Stimulated activated CD4-positive, alpha-beta T cell treated with anti-CD3 and anti-CD28 coated beads, Interleukin-2, amount 100 ng/mL, for 24 hours (primary cell): ENCODE measurements at regions not wholly inside any gene's neighbourhood (a gene's known extent, or its start where the extent isn't known, plus 50 kb on each side); places are given as distances from the start of the nearest gene placed in this dataset.

ENCODE experiments used
- DNase-seq, 2 donors: peaks; one replicate each; pipeline ENCODE4 v3.0.0-alpha.2; 2020

GRCh38 chr1:98019747-98020146, 98.9 kb upstream of the DPYD start:
- no peak for DNase-seq

DNA sequence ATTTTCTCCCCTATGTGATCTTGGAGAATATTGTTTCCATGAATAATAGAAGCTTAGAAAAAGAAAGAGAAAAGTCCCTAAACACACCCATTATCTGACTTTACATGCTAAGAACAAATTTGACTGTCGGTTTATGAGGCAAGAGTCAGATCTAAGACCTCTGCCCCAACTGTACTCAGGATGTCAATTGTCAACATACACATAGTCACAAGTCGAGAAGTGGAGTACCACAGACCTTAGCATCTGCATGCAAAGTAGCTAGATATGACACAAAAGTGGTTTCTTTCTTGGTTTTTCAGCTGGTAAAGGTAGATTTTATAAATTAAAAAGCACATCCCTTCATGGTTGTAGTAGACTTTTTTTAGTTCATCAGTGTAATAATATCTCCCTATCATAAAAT, 97.2 kb upstream of the DPYD start:
- DNase-seq, result no peak

DNA sequence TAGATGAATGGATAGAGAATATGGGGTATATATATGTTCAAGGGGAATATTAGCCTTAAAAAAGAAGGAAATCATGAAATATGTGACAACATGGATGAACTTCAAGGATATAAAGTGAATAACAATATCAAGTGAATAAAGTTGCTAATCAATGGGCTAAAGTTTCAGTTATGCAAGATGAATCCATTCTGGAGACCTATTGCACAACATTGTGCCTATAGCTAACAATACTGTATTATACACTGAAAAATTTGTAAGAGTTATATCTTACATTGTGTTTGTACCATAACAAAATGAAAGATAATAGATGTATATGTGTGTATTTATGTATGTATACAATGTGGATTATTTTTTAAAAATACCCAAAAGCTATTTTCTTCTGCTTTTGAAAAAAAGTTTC, 96.3 kb upstream of the DPYD start:
- no peak for DNase-seq

GRCh38 chr1:98008373-98008772, 87.5 kb upstream of the DPYD start:
- no peak for DNase-seq

GRCh38 chr1:98005326-98006010, 84.6 kb upstream of the DPYD start:
- no peak for DNase-seq

- DNase-seq, result no peak
These were observed 82.6 kb upstream of the DPYD start for GRCh38 chr1:98003442-98003841.

DNA sequence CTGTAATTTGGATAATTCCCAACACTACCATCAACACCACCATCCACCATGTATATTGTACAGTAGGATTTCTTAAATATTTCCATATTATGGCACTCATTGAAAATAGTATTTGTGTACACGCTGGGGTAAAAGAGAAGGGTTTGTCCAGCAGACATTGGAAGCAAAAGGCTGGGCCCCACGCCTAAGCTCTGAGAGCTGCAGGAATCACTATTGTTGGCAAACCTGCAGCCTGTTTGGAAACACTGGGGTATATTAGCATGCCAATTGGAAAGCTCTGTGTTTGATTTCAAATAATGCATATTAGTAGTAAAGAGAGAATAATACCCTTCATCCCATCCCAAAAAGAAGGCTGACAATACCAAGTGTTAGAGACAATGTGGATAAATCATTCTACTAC, 81.5 kb upstream of the DPYD start:
- no peak for DNase-seq

GRCh38 chr1:98001764-98002163, 80.9 kb upstream of the DPYD start:
- no peak for DNase-seq

GRCh38 chr1:97999320-97999719, 78.5 kb upstream of the DPYD start:
- DNase-seq, result no peak

DNA sequence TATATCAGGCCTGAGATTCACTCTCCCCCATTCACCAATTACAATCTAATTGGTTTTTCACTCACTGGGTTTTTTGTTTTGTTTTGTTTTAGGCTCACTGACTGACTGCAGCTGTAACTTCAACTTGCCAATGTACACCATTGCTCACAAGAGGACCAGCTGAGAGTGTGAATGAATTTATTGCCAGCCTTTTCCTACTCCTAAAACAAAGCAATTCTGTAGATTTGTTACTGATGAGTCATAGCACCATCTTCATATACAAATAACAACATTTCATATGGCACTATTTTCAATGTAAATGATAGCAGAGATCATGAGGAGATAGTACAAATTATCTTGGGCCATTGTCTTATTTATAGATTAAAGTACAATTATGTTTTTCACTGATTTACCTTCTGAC, 76.0 kb upstream of the DPYD start:
- DNase-seq, result no peak

DNA sequence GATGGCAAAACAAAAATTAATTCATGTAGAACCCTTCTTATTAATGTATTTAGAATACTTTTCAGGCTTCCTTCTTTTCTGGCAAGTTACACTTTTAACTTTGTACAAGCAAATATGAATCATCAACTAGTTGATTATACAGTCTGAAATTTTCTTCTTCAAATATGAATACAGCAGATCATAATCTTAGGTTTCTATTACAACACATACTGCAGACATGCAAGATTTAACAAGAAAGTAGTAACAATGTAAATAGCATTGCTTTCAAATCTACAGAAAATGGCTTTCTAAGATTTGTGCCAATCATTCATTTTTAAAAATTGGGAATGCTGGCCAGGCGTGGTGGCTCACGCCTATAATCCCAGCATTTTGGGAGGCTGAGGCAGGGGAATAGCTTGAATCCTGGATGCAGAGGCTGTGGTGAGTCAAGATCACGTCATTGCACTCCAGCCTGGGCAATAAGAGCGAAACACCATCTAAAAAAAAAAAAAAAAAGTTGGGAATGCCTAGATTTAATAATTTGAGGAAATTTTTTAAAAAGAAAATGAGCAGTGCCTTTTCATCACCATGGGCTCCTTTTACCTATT, 68.4 kb upstream of the DPYD start:
- DNase-seq, result no peak

DNA sequence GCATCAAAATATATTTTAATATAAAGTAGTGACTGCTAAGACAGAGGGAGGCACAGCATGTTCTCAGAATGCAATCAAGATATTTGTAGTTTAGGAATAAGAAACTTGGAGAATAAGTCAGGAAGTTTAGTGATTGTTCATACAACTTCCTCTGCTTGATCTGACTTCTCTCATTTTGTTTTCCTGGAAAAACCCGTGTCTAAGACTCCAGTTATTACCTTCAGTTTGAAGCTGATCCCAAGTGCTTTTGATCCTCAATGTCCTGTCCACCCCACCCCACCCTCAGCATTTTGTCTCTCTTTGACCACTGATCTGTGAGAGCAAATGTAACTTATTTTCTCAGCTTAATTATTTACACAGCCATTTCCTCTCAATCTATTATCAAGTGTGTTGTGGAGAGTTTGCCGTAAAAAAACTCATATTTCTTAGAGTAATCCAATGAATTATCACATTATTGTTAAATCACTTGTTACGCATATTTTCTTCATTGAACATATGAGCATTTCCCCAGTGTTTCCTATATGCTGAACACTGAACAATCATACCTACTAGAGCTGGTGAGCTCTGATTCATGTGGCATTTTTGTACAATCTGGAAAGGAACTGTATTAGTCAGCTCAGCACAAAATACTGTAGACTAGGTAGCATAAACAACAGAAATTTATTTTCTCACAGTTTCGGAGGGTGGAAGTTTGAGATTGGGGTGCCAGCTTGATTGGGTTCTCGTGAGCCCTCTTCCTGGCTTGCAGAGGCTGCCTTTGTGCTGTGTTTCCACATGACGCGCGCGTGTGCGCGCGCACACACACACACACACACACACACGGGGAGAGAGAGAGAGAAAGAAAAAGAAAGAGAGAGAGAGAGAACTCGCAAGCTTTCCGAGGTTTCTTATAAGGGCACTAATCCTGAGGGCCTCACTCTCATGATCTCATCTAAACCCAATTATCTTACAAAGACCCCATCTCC, 65.5 kb upstream of the DPYD start:
- DNase-seq, result no peak

DNA sequence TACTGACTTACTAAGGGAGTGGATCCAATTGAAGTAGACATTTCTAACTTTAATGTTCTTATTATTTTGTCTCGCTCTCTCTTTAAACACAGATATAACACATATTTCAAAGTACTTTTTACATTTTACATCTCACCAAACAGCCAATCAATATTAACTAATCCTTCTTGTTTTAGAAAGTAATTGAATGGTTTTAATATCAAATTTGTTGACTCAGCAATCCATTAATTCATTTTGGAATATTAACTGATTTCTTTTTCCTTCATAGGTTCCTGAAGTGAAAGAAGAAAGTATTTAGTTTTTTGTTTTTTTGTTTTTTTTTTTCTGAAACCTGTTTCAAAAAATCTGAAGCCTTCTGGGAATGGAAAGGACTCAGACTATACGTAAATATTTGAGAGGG, 62.3 kb upstream of the DPYD start:
- DNase-seq, result no peak

- no peak for DNase-seq
These were observed 59.7 kb upstream of the DPYD start for GRCh38 chr1:97980530-97980929.

- no peak for DNase-seq
These were observed 56.0 kb upstream of the DPYD start for GRCh38 chr1:97976801-97977200.
